ENCODE measurements at regions not wholly inside any gene's neighbourhood (a gene's known extent, or its start where the extent isn't known, plus 50 kb on each side); places are given as distances from the start of the nearest gene placed in this dataset.

GRCh38 chr4:101418466-101418865 is 71.1 kb upstream of the PPP3CA start:
- TF ChIP-seq POLR2A (IDR thresholded peaks at IDR 0.05) (no peak), CTCF (IDR thresholded peaks at IDR 0.05) (no peak)

Data from testis (tissue), 2 donors.